ENCODE measurements at regions not wholly inside any gene's neighbourhood (a gene's known extent, or its start where the extent isn't known, plus 50 kb on each side); places are given as distances from the start of the nearest gene placed in this dataset.

DNA sequence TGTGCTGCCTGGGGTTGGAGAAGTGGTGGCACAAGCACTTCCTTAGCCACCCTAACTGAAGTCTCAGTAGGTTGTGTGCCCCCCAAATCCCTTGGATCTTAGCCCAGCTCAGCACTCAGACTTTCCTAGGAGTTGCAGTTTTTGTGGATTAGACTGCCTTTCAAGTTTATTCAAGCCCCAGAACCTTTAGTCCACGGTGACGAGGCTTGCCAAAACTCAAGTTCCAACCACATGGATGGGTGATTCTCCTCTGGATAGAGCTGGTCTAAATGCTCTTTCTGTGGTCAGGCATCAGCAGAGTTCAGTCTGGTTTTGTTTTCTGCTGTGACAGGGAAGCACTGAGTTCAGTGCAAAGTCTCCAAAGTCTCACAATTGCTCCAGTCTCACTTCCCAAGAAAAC is 2858.7 kb downstream of the PCDH9 start:
- peaks cover 0 to 27% (median 4%) of the 10 kb centered on the region in 3 donors for H3K9me3 ChIP-seq
- H3K4me1 ChIP-seq, result no peaks in the 10 kb centered on the region
- H3K27ac ChIP-seq, result no peak overlapping the region
- intact Hi-C loops (cut with DNase I), result no loop called here
- DNase-seq, result no peak
- WGBS, 2 donors, result 73 to 78% methylated on average over 2 of the region's 2 CpGs
- H3K4me3 ChIP-seq, result no peak overlapping the region
- no peaks in the 10 kb centered on the region for H3K27me3 ChIP-seq
- TF ChIP-seq CTCF (IDR thresholded peaks at IDR 0.05) (no peak), POLR2A (IDR thresholded peaks at IDR 0.05) (no peak)
- H3K36me3 ChIP-seq, result no peaks in the 10 kb centered on the region

DNA sequence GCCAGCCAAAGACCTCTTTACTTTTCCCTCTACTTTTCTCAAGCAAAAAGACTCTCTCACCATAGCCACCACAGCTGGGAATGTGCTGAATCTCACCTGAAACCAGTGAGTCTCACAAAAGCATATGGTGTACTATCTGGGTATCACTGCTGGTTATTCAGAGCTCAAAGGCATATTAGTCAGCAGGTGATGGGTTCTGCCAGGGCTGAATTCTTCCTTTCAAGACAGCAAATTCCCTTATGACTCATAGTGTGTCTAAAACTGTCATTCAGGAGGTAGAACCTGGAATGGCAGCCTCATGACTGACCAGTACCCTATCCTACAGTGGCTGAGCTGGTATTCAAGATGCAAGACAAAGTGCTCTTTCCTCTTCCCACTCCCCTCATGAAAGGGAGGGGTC is 2859.1 kb downstream of the PCDH9 start:
- no peak for TF ChIP-seq POLR2A (IDR thresholded peaks at IDR 0.05)
- no peak for TF ChIP-seq CTCF (IDR thresholded peaks at IDR 0.05)
- Histone ChIP-seq H3K36me3 (no peaks in the 10 kb centered on the region), H3K9me3 (peaks cover 0 to 27% (median 4%) of the 10 kb centered on the region in 3 donors), H3K4me1 (no peaks in the 10 kb centered on the region), H3K27me3 (no peaks in the 10 kb centered on the region), H3K4me3 (no peak overlapping the region), H3K27ac (no peak overlapping the region)
- intact Hi-C loops (cut with DNase I), result no loop called here
- DNase-seq, result no peak

DNA sequence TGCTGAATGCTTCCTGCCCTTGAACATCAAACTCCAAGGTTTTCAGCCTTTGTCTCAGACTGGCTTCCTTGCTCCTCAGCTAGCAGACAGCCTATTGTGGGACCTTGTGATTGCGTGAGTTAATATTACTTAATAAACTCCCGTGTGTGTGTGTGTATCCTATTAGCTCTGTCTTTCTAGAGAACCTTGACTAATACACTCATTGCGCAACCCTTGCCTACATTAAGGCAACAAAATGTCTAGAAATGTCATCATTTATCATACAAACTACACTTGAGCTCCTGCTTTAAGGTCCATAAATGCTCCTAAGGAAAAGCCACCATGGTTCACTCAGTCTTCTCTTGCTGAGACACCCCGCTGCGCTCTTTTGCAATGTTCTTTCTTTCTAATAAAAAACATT is 2861.0 kb downstream of the PCDH9 start:
- H3K4me1 ChIP-seq, result no peaks in the 10 kb centered on the region
- H3K36me3 ChIP-seq, result no peaks in the 10 kb centered on the region
- no peak overlapping the region for H3K27ac ChIP-seq
- no peak for DNase-seq
- no peak for TF ChIP-seq POLR2A (IDR thresholded peaks at IDR 0.05)
- H3K9me3 ChIP-seq, result peaks cover 0 to 22% (median 10%) of the 10 kb centered on the region in 3 donors
- intact Hi-C loops (cut with DNase I), result no loop called here
- no peaks in the 10 kb centered on the region for H3K27me3 ChIP-seq
- WGBS, 2 donors, result 74 to 78% methylated on average over 5 of the region's 5 CpGs
- no peak overlapping the region for H3K4me3 ChIP-seq

DNA sequence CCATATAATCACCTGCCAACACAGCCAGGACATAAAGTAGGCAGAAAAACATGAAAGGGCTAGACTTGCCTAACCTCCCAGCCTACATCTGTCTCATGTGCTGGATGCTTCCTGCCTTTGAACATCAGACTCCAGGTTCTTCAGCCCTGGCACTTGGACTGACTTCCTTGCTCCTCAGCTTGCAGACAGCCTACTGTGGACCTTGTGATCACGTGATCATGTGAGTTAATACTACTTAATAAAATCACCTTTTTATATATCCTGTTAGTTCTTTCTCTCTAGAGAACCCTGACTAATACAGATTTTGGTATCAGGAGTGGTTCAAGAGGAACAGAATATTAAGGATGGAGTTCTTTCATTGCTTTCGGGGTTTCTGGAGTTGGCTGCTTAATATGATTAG is 2867.6 kb downstream of the PCDH9 start:
- no peak overlapping the region for H3K4me3 ChIP-seq
- H3K27ac ChIP-seq, result no peak overlapping the region
- DNase-seq, result no peak
- no peaks in the 10 kb centered on the region for H3K27me3 ChIP-seq
- H3K9me3 ChIP-seq, result peaks cover 0 to 6% (median 0%) of the 10 kb centered on the region in 3 donors
- TF ChIP-seq CTCF (IDR thresholded peaks at IDR 0.05) (no peak), POLR2A (IDR thresholded peaks at IDR 0.05) (no peak)
- intact Hi-C loops (cut with DNase I), result no loop called here
- H3K4me1 ChIP-seq, result no peaks in the 10 kb centered on the region
- whole genome bisulfite sequencing, 2 donors, result 69 to 76% methylated on average over 2 of the region's 2 CpGs
- H3K36me3 ChIP-seq, result no peaks in the 10 kb centered on the region

GRCh38 chr13:64347664-64348063 is 2882.5 kb downstream of the PCDH9 start:
- no peak for DNase-seq
- WGBS, 2 donors, result 27 to 54% methylated on average over 2 of the region's 2 CpGs
- H3K27me3 ChIP-seq, result no peaks in the 10 kb centered on the region
- no peaks in the 10 kb centered on the region for H3K36me3 ChIP-seq
- H3K4me1 ChIP-seq, result no peaks in the 10 kb centered on the region
- H3K27ac ChIP-seq, result no peak overlapping the region
- intact Hi-C loops (cut with DNase I), result no loop called here
- no peak overlapping the region for H3K4me3 ChIP-seq
- TF ChIP-seq POLR2A (IDR thresholded peaks at IDR 0.05) (no peak), CTCF (IDR thresholded peaks at IDR 0.05) (no peak)
- H3K9me3 ChIP-seq, result peaks cover 0 to 8% (median 0%) of the 10 kb centered on the region in 3 donors

- Histone ChIP-seq H3K4me1 (no peaks in the 10 kb centered on the region), H3K36me3 (no peaks in the 10 kb centered on the region), H3K27me3 (no peaks in the 10 kb centered on the region), H3K9me3 (no peaks in the 10 kb centered on the region), H3K27ac (no peak overlapping the region), H3K4me3 (no peak overlapping the region)
- TF ChIP-seq POLR2A (IDR thresholded peaks at IDR 0.05) (no peak), CTCF (IDR thresholded peaks at IDR 0.05) (no peak)
- DNase-seq, result no peak
- 51 to 58% methylated on average over 8 of the region's 8 CpGs for WGBS, 2 donors
- intact Hi-C loops (cut with DNase I), result no loop called here
These were observed 2890.6 kb downstream of the PCDH9 start for GRCh38 chr13:64339373-64340063.
